DMS79 (cell line): ENCODE measurements at regions not wholly inside any gene's neighbourhood (a gene's known extent, or its start where the extent isn't known, plus 50 kb on each side); places are given as distances from the start of the nearest gene placed in this dataset.

Source experiments
- DNase-seq: peaks from one replicate; lab custom pipeline; 2025; lab: John Stamatoyannopoulos, UW

- DNase-seq = no peak
Observed at GRCh38 chr2:221228214-221228769, 343.8 kb downstream of the EPHA4 start.

- no peak for DNase-seq
Observed at GRCh38 chr2:221229099-221229498, 343.0 kb downstream of the EPHA4 start.

GRCh38 chr2:221231511-221231910, 340.6 kb downstream of the EPHA4 start:
- DNase-seq = no peak

- DNase-seq = no peak
Observed at GRCh38 chr2:221235941-221236340, 336.2 kb downstream of the EPHA4 start.

- no peak for DNase-seq
Observed at GRCh38 chr2:221241072-221241471, 331.0 kb downstream of the EPHA4 start.

GRCh38 chr2:221243771-221244170, 328.3 kb downstream of the EPHA4 start:
- no peak for DNase-seq

GRCh38 chr2:221245045-221245444, 327.1 kb downstream of the EPHA4 start:
- no peak for DNase-seq

GRCh38 chr2:221245772-221246171, 326.3 kb downstream of the EPHA4 start:
- no peak for DNase-seq

- DNase-seq = no peak
Observed at GRCh38 chr2:221254299-221254698, 317.8 kb downstream of the EPHA4 start.

- no peak for DNase-seq
Observed at GRCh38 chr2:221255862-221256261, 316.2 kb downstream of the EPHA4 start.

GRCh38 chr2:221258464-221258863, 313.6 kb downstream of the EPHA4 start:
- no peak for DNase-seq

- DNase-seq = no peak
Observed at GRCh38 chr2:221262651-221263050, 309.5 kb downstream of the EPHA4 start.

- no peak for DNase-seq
Observed at GRCh38 chr2:221263573-221263972, 308.5 kb downstream of the EPHA4 start.

- no peak for DNase-seq
Observed at GRCh38 chr2:221264318-221264717, 307.8 kb downstream of the EPHA4 start.

GRCh38 chr2:221267773-221268425, 304.2 kb downstream of the EPHA4 start:
- no peak for DNase-seq

- no peak for DNase-seq
Observed at GRCh38 chr2:221268631-221269030, 303.5 kb downstream of the EPHA4 start.

GRCh38 chr2:221270806-221271205, 301.3 kb downstream of the EPHA4 start:
- no peak for DNase-seq

GRCh38 chr2:221272729-221273128, 299.4 kb downstream of the EPHA4 start:
- DNase-seq = no peak

- DNase-seq = no peak
Observed at GRCh38 chr2:221276033-221276432, 296.1 kb downstream of the EPHA4 start.

- no peak for DNase-seq
Observed at GRCh38 chr2:221276601-221277000, 295.5 kb downstream of the EPHA4 start.

GRCh38 chr2:221282386-221282785, 289.7 kb downstream of the EPHA4 start:
- DNase-seq = no peak

GRCh38 chr2:221283896-221284545, 288.1 kb downstream of the EPHA4 start:
- DNase-seq = no peak

GRCh38 chr2:221285148-221285547, 287.0 kb downstream of the EPHA4 start:
- no peak for DNase-seq

GRCh38 chr2:221286406-221286805, 285.7 kb downstream of the EPHA4 start:
- DNase-seq = no peak
